ENCODE measurements at regions not wholly inside any gene's neighbourhood (a gene's known extent, or its start where the extent isn't known, plus 50 kb on each side); places are given as distances from the start of the nearest gene placed in this dataset.

GRCh38 chr4:19905024-19905423 is 346.7 kb upstream of the SLIT2 start:
- DNase-seq (ENCODE audit: low spot score): no peak

- no peak for DNase-seq (ENCODE audit: low spot score)
These were observed 363.1 kb upstream of the SLIT2 start for GRCh38 chr4:19888587-19888986.

GRCh38 chr4:19883841-19884240 is 367.9 kb upstream of the SLIT2 start:
- DNase-seq (ENCODE audit: low spot score): no peak

- DNase-seq (ENCODE audit: low spot score): no peak
These were observed 371.5 kb upstream of the SLIT2 start for GRCh38 chr4:19880206-19880605.

- DNase-seq (ENCODE audit: low spot score): no peak
These were observed 372.4 kb upstream of the SLIT2 start for GRCh38 chr4:19879330-19879729.

- DNase-seq (ENCODE audit: low spot score): no peak
These were observed 393.7 kb upstream of the SLIT2 start for GRCh38 chr4:19857991-19858390.

GRCh38 chr4:19857380-19857779 is 394.3 kb upstream of the SLIT2 start:
- no peak for DNase-seq (ENCODE audit: low spot score)

GRCh38 chr4:19850909-19851308 is 400.8 kb upstream of the SLIT2 start:
- no peak for DNase-seq (ENCODE audit: low spot score)

- DNase-seq (ENCODE audit: low spot score): no peak
These were observed 407.3 kb upstream of the SLIT2 start for GRCh38 chr4:19844446-19844845.

- DNase-seq (ENCODE audit: low spot score): no peak
These were observed 409.2 kb upstream of the SLIT2 start for GRCh38 chr4:19842471-19842870.

GRCh38 chr4:19838858-19839257 is 412.8 kb upstream of the SLIT2 start:
- DNase-seq (ENCODE audit: low spot score): no peak

GRCh38 chr4:19835429-19835828 is 416.3 kb upstream of the SLIT2 start:
- no peak for DNase-seq (ENCODE audit: low spot score)

GRCh38 chr4:19832411-19832810 is 419.3 kb upstream of the SLIT2 start:
- no peak for DNase-seq (ENCODE audit: low spot score)

GRCh38 chr4:19831644-19832285 is 419.9 kb upstream of the SLIT2 start:
- DNase-seq (ENCODE audit: low spot score): no peak

- no peak for DNase-seq (ENCODE audit: low spot score)
These were observed 422.6 kb upstream of the SLIT2 start for GRCh38 chr4:19829101-19829500.

- no peak for DNase-seq (ENCODE audit: low spot score)
These were observed 427.9 kb upstream of the SLIT2 start for GRCh38 chr4:19823781-19824180.

- no peak for DNase-seq (ENCODE audit: low spot score)
These were observed 432.0 kb upstream of the SLIT2 start for GRCh38 chr4:19819737-19820136.

- DNase-seq (ENCODE audit: low spot score): no peak
These were observed 441.7 kb upstream of the SLIT2 start for GRCh38 chr4:19809989-19810388.

GRCh38 chr4:19807505-19807904 is 444.2 kb upstream of the SLIT2 start:
- DNase-seq (ENCODE audit: low spot score): no peak

- no peak for DNase-seq (ENCODE audit: low spot score)
These were observed 444.8 kb upstream of the SLIT2 start for GRCh38 chr4:19806865-19807264.

- DNase-seq (ENCODE audit: low spot score): no peak
These were observed 448.3 kb upstream of the SLIT2 start for GRCh38 chr4:19803406-19803805.

GRCh38 chr4:19793831-19794230 is 457.9 kb upstream of the SLIT2 start:
- no peak for DNase-seq (ENCODE audit: low spot score)

GRCh38 chr4:19791422-19792123 is 460.1 kb upstream of the SLIT2 start:
- DNase-seq (ENCODE audit: low spot score): no peak

- DNase-seq (ENCODE audit: low spot score): no peak
These were observed 465.1 kb upstream of the SLIT2 start for GRCh38 chr4:19786616-19787015.
